Spleen (tissue), 7 donors: ENCODE measurements at regions not wholly inside any gene's neighbourhood (a gene's known extent, or its start where the extent isn't known, plus 50 kb on each side); places are given as distances from the start of the nearest gene placed in this dataset.

Source experiments
- CTCF ChIP-seq, 11 experiments: fragments of 200-600 bp in 7 of 11; fragments of 450-650 bp in 4 of 11; sonication (generic) in 4 of 11; IDR thresholded peaks in 8 of 11; conservative IDR thresholded peaks in 3 of 11; 1 replicate in 7 of 11; 2 replicates in 4 of 11; pipeline versions ENCODE4 v1.4.0 to v1.8.0; 2016 to 2021; ENCODE audit warnings: antibody characterized with exemption in 11 of 11, inconsistent platforms in 4 of 11, mild to moderate bottlenecking in 1 of 11
- POLR2A ChIP-seq, 3 donors: fragments of 450-650 bp; IDR thresholded peaks; one replicate each; pipeline ENCODE4 v1.5.1; 2017; ENCODE audit warnings: antibody characterized with exemption in 3 of 3, mild to moderate bottlenecking in 1 of 3
- donor health status: DM: no; HTN: no; CAD: no; lungs with moderate emphysema.
- donor health status: DM: no; HTN: no; CAD: no.
- donor health status: DM: no; HTN: no; CAD: no.

- TF ChIP-seq POLR2A (IDR thresholded peaks at IDR 0.05) (no peak), CTCF (IDR thresholded peaks at IDR 0.05 in 8 of 11, conservative IDR thresholded peaks at IDR 0.05 in 3 of 11) (no peak)
These were observed 708.9 kb upstream of the ANKRD30A start for GRCh38 chr10:36416513-36416912.
